ENCODE measurements at regions not wholly inside any gene's neighbourhood (a gene's known extent, or its start where the extent isn't known, plus 50 kb on each side); places are given as distances from the start of the nearest gene placed in this dataset.

- no peaks in the 10 kb centered on the region for H3K36me3 ChIP-seq (ENCODE audit: low read depth)
- no peak overlapping the region for H2AFZ ChIP-seq
- H4K20me1 ChIP-seq (ENCODE audit: insufficient read depth), result no peaks in the 10 kb centered on the region
- no peak for TF ChIP-seq EZH2 (IDR thresholded peaks at IDR 0.05; ENCODE audit: insufficient read depth, poor library complexity, severe bottlenecking)
- no peak for TF ChIP-seq EZH2phosphoT487 (IDR thresholded peaks at IDR 0.05; ENCODE audit: insufficient read depth, low read depth)
- no peak overlapping the region for H3K4me3 ChIP-seq
- no peaks in the 10 kb centered on the region for H3K4me1 ChIP-seq (ENCODE audit: insufficient read depth)
- no peaks in the 10 kb centered on the region for H3K9me3 ChIP-seq (ENCODE audit: low read depth)
- WGBS, 2 experiments (ENCODE audit: low coverage in 1 of 2, low lambda C conversion rate in 2 of 2, missing lambda C conversion rate in 2 of 2), result 14% methylated on average over 15 of the region's 15 CpGs
- no peaks in the 10 kb centered on the region for H3F3A ChIP-seq (ENCODE audit: insufficient read depth)
- H3K9me2 ChIP-seq (ENCODE audit: insufficient read depth), result no peaks in the 10 kb centered on the region
- in situ Hi-C loops (cut with MboI), result no loop called here
- no peaks in the 10 kb centered on the region for H3K79me2 ChIP-seq (ENCODE audit: insufficient read depth)
- H3K4me2 ChIP-seq (ENCODE audit: unreplicated experiment), result no peak overlapping the region
- no peak overlapping the region for H3K9ac ChIP-seq
- DNase-seq, result no peak
- H3K27me3 ChIP-seq (replicated peaks; ENCODE audit: insufficient read depth), result no peaks in the 10 kb centered on the region
- H3K27ac ChIP-seq, result no peak overlapping the region
These were observed 243.5 kb downstream of the SHOX start for GRCh38 chrX:874061-874460.

- no peaks in the 10 kb centered on the region for H3F3A ChIP-seq (ENCODE audit: insufficient read depth)
- H3K4me3 ChIP-seq, result no peak overlapping the region
- in situ Hi-C loops (cut with MboI), result no loop called here
- H3K9me3 ChIP-seq (ENCODE audit: low read depth), result no peaks in the 10 kb centered on the region
- H4K20me1 ChIP-seq (ENCODE audit: insufficient read depth), result no peaks in the 10 kb centered on the region
- TF ChIP-seq EZH2phosphoT487 (IDR thresholded peaks at IDR 0.05; ENCODE audit: insufficient read depth, low read depth), result no peak
- no peak for TF ChIP-seq EZH2 (IDR thresholded peaks at IDR 0.05; ENCODE audit: insufficient read depth, poor library complexity, severe bottlenecking)
- no peaks in the 10 kb centered on the region for H3K9me2 ChIP-seq (ENCODE audit: insufficient read depth)
- no peak overlapping the region for H3K4me2 ChIP-seq (ENCODE audit: unreplicated experiment)
- H3K9ac ChIP-seq, result no peak overlapping the region
- H3K27me3 ChIP-seq (replicated peaks; ENCODE audit: insufficient read depth), result no peaks in the 10 kb centered on the region
- 52 to 66% methylated on average over 7 of the region's 7 CpGs for WGBS, 2 experiments (ENCODE audit: low coverage in 1 of 2, low lambda C conversion rate in 2 of 2, missing lambda C conversion rate in 2 of 2)
- DNase-seq, result no peak
- H2AFZ ChIP-seq, result no peak overlapping the region
- no peaks in the 10 kb centered on the region for H3K36me3 ChIP-seq (ENCODE audit: low read depth)
- no peaks in the 10 kb centered on the region for H3K79me2 ChIP-seq (ENCODE audit: insufficient read depth)
- H3K4me1 ChIP-seq (ENCODE audit: insufficient read depth), result no peaks in the 10 kb centered on the region
- no peak overlapping the region for H3K27ac ChIP-seq
These were observed 242.4 kb downstream of the SHOX start for GRCh38 chrX:873016-873415.

GRCh38 chrX:872090-872489, 241.5 kb downstream of the SHOX start:
- Histone ChIP-seq H4K20me1 (ENCODE audit: insufficient read depth) (no peaks in the 10 kb centered on the region), H3K9me3 (ENCODE audit: low read depth) (no peaks in the 10 kb centered on the region), H3K9me2 (ENCODE audit: insufficient read depth) (no peaks in the 10 kb centered on the region), H3K4me1 (ENCODE audit: insufficient read depth) (no peaks in the 10 kb centered on the region), H3K27me3 (replicated peaks; ENCODE audit: insufficient read depth) (no peaks in the 10 kb centered on the region), H3K9ac (no peak overlapping the region), H3K79me2 (ENCODE audit: insufficient read depth) (no peaks in the 10 kb centered on the region), H3K4me3 (no peak overlapping the region), H3K27ac (no peak overlapping the region), H2AFZ (no peak overlapping the region), H3F3A (ENCODE audit: insufficient read depth) (no peaks in the 10 kb centered on the region), H3K36me3 (ENCODE audit: low read depth) (no peaks in the 10 kb centered on the region), H3K4me2 (ENCODE audit: unreplicated experiment) (no peak overlapping the region)
- DNase-seq, result no peak
- in situ Hi-C loops (cut with MboI), result no loop called here
- no peak for TF ChIP-seq EZH2 (IDR thresholded peaks at IDR 0.05; ENCODE audit: insufficient read depth, poor library complexity, severe bottlenecking)
- TF ChIP-seq EZH2phosphoT487 (IDR thresholded peaks at IDR 0.05; ENCODE audit: insufficient read depth, low read depth), result no peak
- WGBS, 2 experiments (ENCODE audit: low coverage in 1 of 2, low lambda C conversion rate in 2 of 2, missing lambda C conversion rate in 2 of 2), result 74 to 77% methylated on average over 19 of the region's 19 CpGs

- Histone ChIP-seq H3K9ac (no peak overlapping the region), H3K9me3 (ENCODE audit: low read depth) (no peaks in the 10 kb centered on the region), H3K27me3 (replicated peaks; ENCODE audit: insufficient read depth) (no peaks in the 10 kb centered on the region), H3K9me2 (ENCODE audit: insufficient read depth) (no peaks in the 10 kb centered on the region), H3K4me2 (ENCODE audit: unreplicated experiment) (no peak overlapping the region), H3K4me3 (no peak overlapping the region), H3K4me1 (ENCODE audit: insufficient read depth) (no peaks in the 10 kb centered on the region), H3K79me2 (ENCODE audit: insufficient read depth) (no peaks in the 10 kb centered on the region), H3K36me3 (ENCODE audit: low read depth) (no peaks in the 10 kb centered on the region), H3K27ac (no peak overlapping the region), H2AFZ (no peak overlapping the region), H3F3A (ENCODE audit: insufficient read depth) (no peaks in the 10 kb centered on the region), H4K20me1 (ENCODE audit: insufficient read depth) (no peaks in the 10 kb centered on the region)
- 23 to 30% methylated on average over 10 of the region's 10 CpGs for WGBS, 2 experiments (ENCODE audit: low coverage in 1 of 2, low lambda C conversion rate in 2 of 2, missing lambda C conversion rate in 2 of 2)
- DNase-seq, result no peak
- TF ChIP-seq EZH2 (IDR thresholded peaks at IDR 0.05; ENCODE audit: insufficient read depth, poor library complexity, severe bottlenecking) (no peak), EZH2phosphoT487 (IDR thresholded peaks at IDR 0.05; ENCODE audit: insufficient read depth, low read depth) (no peak)
- in situ Hi-C loops (cut with MboI), result no loop called here
These were observed 241.0 kb downstream of the SHOX start for GRCh38 chrX:871626-872025.
